K562 (cell line): ENCODE measurements at regions not wholly inside any gene's neighbourhood (a gene's known extent, or its start where the extent isn't known, plus 50 kb on each side); places are given as distances from the start of the nearest gene placed in this dataset.

Experiments used
- BCL6 ChIP-seq: fragments of 250-450 bp; sonication (Bioruptor Pico); IDR thresholded peaks from 2 replicates; pipeline ENCODE4 v1.4.0; 2020
- BHLHE40 ChIP-seq: IDR thresholded peaks from 2 replicates; pipeline ENCODE4 v1.6.1; 2011; ENCODE audit warnings: low read length, improper control_type of control experiment
- TAF1 ChIP-seq: IDR thresholded peaks from 2 replicates; pipeline ENCODE4 v1.6.1; 2011; ENCODE audit warnings: mild to moderate bottlenecking, low read length, moderate library complexity; ENCODE audit not compliant: insufficient read depth, control insufficient read depth, severe bottlenecking; ENCODE audit errors: extremely low read depth
- ZNF75A ChIP-seq: fragments of 450-650 bp; formaldehyde crosslinking; IDR thresholded peaks from 2 replicates; pipeline ENCODE4 v1.4.0; 2020; ENCODE audit warnings: mild to moderate bottlenecking
- TF ChIP-seq, protein P1 (sequence below), 3 experiments: IDR thresholded peaks in 2 of 3; conservative IDR thresholded peaks in 1 of 3; 2 replicates each; pipeline ENCODE4 v1.5.1; 2011 to 2012; ENCODE audit warnings: low read length in 3 of 3, mild to moderate bottlenecking in 3 of 3, control low read depth in 2 of 3, improper control_type of control experiment in 1 of 3, inconsistent platforms in 1 of 3, low read depth in 1 of 3, mixed read lengths in 1 of 3, moderate library complexity in 1 of 3; ENCODE audit not compliant: insufficient read depth in 2 of 3

- TF ChIP-seq TAF1: no peak
- no peak for TF ChIP-seq BCL6 (CRISPR knock-in tag)
- TF ChIP-seq BHLHE40: no peak
- TF ChIP-seq ZNF75A (CRISPR knock-in tag): no peak
- TF ChIP-seq, protein P1, sequence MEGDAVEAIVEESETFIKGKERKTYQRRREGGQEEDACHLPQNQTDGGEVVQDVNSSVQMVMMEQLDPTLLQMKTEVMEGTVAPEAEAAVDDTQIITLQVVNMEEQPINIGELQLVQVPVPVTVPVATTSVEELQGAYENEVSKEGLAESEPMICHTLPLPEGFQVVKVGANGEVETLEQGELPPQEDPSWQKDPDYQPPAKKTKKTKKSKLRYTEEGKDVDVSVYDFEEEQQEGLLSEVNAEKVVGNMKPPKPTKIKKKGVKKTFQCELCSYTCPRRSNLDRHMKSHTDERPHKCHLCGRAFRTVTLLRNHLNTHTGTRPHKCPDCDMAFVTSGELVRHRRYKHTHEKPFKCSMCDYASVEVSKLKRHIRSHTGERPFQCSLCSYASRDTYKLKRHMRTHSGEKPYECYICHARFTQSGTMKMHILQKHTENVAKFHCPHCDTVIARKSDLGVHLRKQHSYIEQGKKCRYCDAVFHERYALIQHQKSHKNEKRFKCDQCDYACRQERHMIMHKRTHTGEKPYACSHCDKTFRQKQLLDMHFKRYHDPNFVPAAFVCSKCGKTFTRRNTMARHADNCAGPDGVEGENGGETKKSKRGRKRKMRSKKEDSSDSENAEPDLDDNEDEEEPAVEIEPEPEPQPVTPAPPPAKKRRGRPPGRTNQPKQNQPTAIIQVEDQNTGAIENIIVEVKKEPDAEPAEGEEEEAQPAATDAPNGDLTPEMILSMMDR (IDR thresholded peaks at IDR 0.05 in 2 of 3, conservative IDR thresholded peaks at IDR 0.05 in 1 of 3; ENCODE audit: insufficient read depth in 2 of 3, low read depth in 1 of 3, low read length in 3 of 3): peak; percentile 35 to 64 (median 37)
Measured at GRCh38 chr14:106378191-106378590, 851.8 kb downstream of the TMEM121 start.
